H9 (cell line): ENCODE measurements at regions not wholly inside any gene's neighbourhood (a gene's known extent, or its start where the extent isn't known, plus 50 kb on each side); places are given as distances from the start of the nearest gene placed in this dataset.
A peak's percentile ranks its signal among the peaks of the same experiment; 100 is the strongest.

Source experiments
- DNase-seq: peaks from one replicate; pipeline ENCODE4 v3.0.0-alpha.2; 2017
- H2AFZ ChIP-seq: one replicate; pipeline ENCODE4 v1.6.1; 2013; ENCODE audit warnings: mild to moderate bottlenecking, low read length, control low read depth, moderate library complexity
- H2AK5ac ChIP-seq: 2 replicates; pipeline ENCODE4 v1.6.1; 2013; ENCODE audit warnings: low read length, control low read depth, mixed read lengths; ENCODE audit not compliant: insufficient read length
- H2BK120ac ChIP-seq: one replicate; pipeline ENCODE4 v1.6.1; 2013; ENCODE audit warnings: low read depth, mild to moderate bottlenecking, low read length, control low read depth, inconsistent platforms; ENCODE audit not compliant: poor library complexity, severe bottlenecking
- H2BK12ac ChIP-seq: 2 replicates; pipeline ENCODE4 v1.6.1; 2013; ENCODE audit warnings: low read length, control low read depth, mixed read lengths, low read depth; ENCODE audit not compliant: insufficient read length
- H2BK15ac ChIP-seq: 2 replicates; pipeline ENCODE4 v1.6.1; 2013; ENCODE audit warnings: low read depth, low read length, control low read depth
- H2BK20ac ChIP-seq: one replicate; pipeline ENCODE4 v1.6.1; 2013; ENCODE audit warnings: low read depth, mild to moderate bottlenecking, low read length, control low read depth, inconsistent platforms; ENCODE audit not compliant: poor library complexity, severe bottlenecking
- H2BK5ac ChIP-seq: 2 replicates; pipeline ENCODE4 v1.6.1; 2013; ENCODE audit warnings: low read length, control low read depth, mixed read lengths; ENCODE audit not compliant: insufficient read length
- H3K14ac ChIP-seq: 2 replicates; pipeline ENCODE4 v1.6.1; 2013; ENCODE audit warnings: low read length, control low read depth; ENCODE audit not compliant: insufficient read depth
- H3K18ac ChIP-seq: 2 replicates; pipeline ENCODE4 v1.6.1; 2013; ENCODE audit warnings: low read depth, mild to moderate bottlenecking, mixed read lengths, low read length, control low read depth; ENCODE audit not compliant: insufficient read length
- H3K23ac ChIP-seq: 2 replicates; pipeline ENCODE4 v1.6.1; 2013; ENCODE audit warnings: low read length, control low read depth, mixed read lengths, low read depth; ENCODE audit not compliant: insufficient read length
- H3K23me2 ChIP-seq: 2 replicates; pipeline ENCODE4 v1.6.1; 2013; ENCODE audit warnings: low read depth, mild to moderate bottlenecking, mixed read lengths, low read length, control low read depth; ENCODE audit not compliant: insufficient read length, poor library complexity, severe bottlenecking
- H3K27ac ChIP-seq: 2 replicates; pipeline ENCODE4 v1.5.1; 2013; ENCODE audit warnings: low read length, control low read depth, mixed read lengths, low read depth; ENCODE audit not compliant: insufficient read length
- H3K27me3 ChIP-seq: 2 replicates; pipeline ENCODE4 v1.6.1; 2013; ENCODE audit warnings: low read length, control low read depth, inconsistent platforms; ENCODE audit not compliant: insufficient read depth
- H3K4ac ChIP-seq: 2 replicates; pipeline ENCODE4 v1.6.1; 2013; ENCODE audit warnings: low read depth, mild to moderate bottlenecking, control low read depth, inconsistent platforms, low read length, moderate library complexity
- H3K4me1 ChIP-seq: 2 replicates; pipeline ENCODE4 v1.6.1; 2013; ENCODE audit warnings: low read length, control low read depth, inconsistent platforms; ENCODE audit not compliant: insufficient read depth
- H3K4me2 ChIP-seq: 2 replicates; pipeline ENCODE4 v1.6.1; 2013; ENCODE audit warnings: low read length, control low read depth, mixed read lengths; ENCODE audit not compliant: insufficient read length, insufficient read depth
- H3K56ac ChIP-seq: 2 replicates; pipeline ENCODE4 v1.6.1; 2013; ENCODE audit warnings: low read depth, mild to moderate bottlenecking, mixed read lengths, low read length, control low read depth; ENCODE audit not compliant: insufficient read length
- H3K79me1 ChIP-seq: 2 replicates; pipeline ENCODE4 v1.6.1; 2013; ENCODE audit warnings: low read depth, mild to moderate bottlenecking, moderate library complexity, low read length, control low read depth, inconsistent platforms; ENCODE audit not compliant: insufficient read depth, poor library complexity, severe bottlenecking
- H3K79me2 ChIP-seq: 2 replicates; pipeline ENCODE4 v1.6.1; 2013; ENCODE audit warnings: low read length, control low read depth, inconsistent platforms; ENCODE audit not compliant: insufficient read depth
- H3K9ac ChIP-seq: 2 replicates; pipeline ENCODE4 v1.6.1; 2013; ENCODE audit warnings: low read length, control low read depth, mixed read lengths; ENCODE audit not compliant: insufficient read length; ENCODE audit errors: extremely low read depth
- H3K9me3 ChIP-seq: one replicate; pipeline ENCODE4 v1.6.1; 2013; ENCODE audit warnings: low read depth, low read length, inconsistent platforms; ENCODE audit not compliant: control insufficient read depth
- H3T11ph ChIP-seq: one replicate; pipeline ENCODE4 v1.6.1; 2013; ENCODE audit warnings: mild to moderate bottlenecking, low read length, control low read depth, inconsistent platforms
- H4K20me1 ChIP-seq: one replicate; pipeline ENCODE4 v1.6.1; 2013; ENCODE audit not compliant: control insufficient read depth, insufficient read length, insufficient read depth
- H4K5ac ChIP-seq: 2 replicates; pipeline ENCODE4 v1.6.1; 2013; ENCODE audit warnings: low read depth, mild to moderate bottlenecking, mixed read lengths, low read length, control low read depth; ENCODE audit not compliant: insufficient read length
- H4K8ac ChIP-seq: replicated peaks from 2 replicates; pipeline ENCODE4 v1.6.1; 2013; ENCODE audit warnings: low read length, control low read depth, mixed read lengths, low read depth; ENCODE audit not compliant: insufficient read length
- H4K91ac ChIP-seq: 2 replicates; pipeline ENCODE4 v1.6.1; 2013; ENCODE audit warnings: low read depth, mild to moderate bottlenecking, moderate library complexity, mixed read lengths, low read length, control low read depth; ENCODE audit not compliant: insufficient read length
- H3K27ac Mint-ChIP-seq, 3 experiments: 2 replicates in 2 of 3; 3 replicates in 1 of 3; pipeline ENCODE4 v1.8.0; 2020 to 2021; ENCODE audit warnings: mixed read lengths in 3 of 3, mild to moderate bottlenecking in 1 of 3, moderate library complexity in 1 of 3
- H3K27me3 Mint-ChIP-seq: 2 replicates; pipeline ENCODE4 v1.8.0; 2021; ENCODE audit warnings: low read depth, mild to moderate bottlenecking, moderate library complexity, mixed read lengths
- H3K36me3 Mint-ChIP-seq, 3 experiments: 2 replicates in 2 of 3; 3 replicates in 1 of 3; pipeline ENCODE4 v1.8.0; 2020 to 2021; ENCODE audit warnings: low read depth in 3 of 3, mixed read lengths in 3 of 3; ENCODE audit not compliant: insufficient read depth in 1 of 3
- H3K4me1 Mint-ChIP-seq, 2 experiments: 2 replicates each; pipeline ENCODE4 v1.8.0; 2020; ENCODE audit warnings: mixed read lengths in 2 of 2
- H3K4me3 Mint-ChIP-seq, 2 experiments: 2 replicates in 1 of 2; 3 replicates in 1 of 2; pipeline ENCODE4 v1.8.0; 2020 to 2021; ENCODE audit warnings: mild to moderate bottlenecking in 2 of 2, mixed read lengths in 2 of 2, moderate library complexity in 1 of 2
- H3K9me3 Mint-ChIP-seq, 2 experiments: 2 replicates in 1 of 2; 3 replicates in 1 of 2; pipeline ENCODE4 v1.8.0; 2020; ENCODE audit warnings: mild to moderate bottlenecking in 2 of 2, mixed read lengths in 2 of 2, moderate library complexity in 1 of 2
- CTCF ChIP-seq: fragments of 200-600 bp; sonication (generic); conservative IDR thresholded peaks from 3 replicates; pipeline ENCODE4 v1.8.0; 2021; ENCODE audit warnings: antibody characterized with exemption, mild to moderate bottlenecking
- WGBS: extraction: QIAGEN DNeasy Blood & Tissue Kit; methylation state at CpG from one replicate; pipeline ENCODE4 v1.1.7; 2013; ENCODE audit warnings: missing lambda C conversion rate, low lambda C conversion rate, mixed read lengths; ENCODE audit not compliant: insufficient read length; ENCODE audit errors: extremely low coverage; 5-methylcytosine and 5-hydroxymethylcytosine counted together

- H3K18ac ChIP-seq, result no peak overlapping the region
- no peak overlapping the region for H3K56ac ChIP-seq
- H2BK15ac ChIP-seq, result no peak overlapping the region
- no peak overlapping the region for H2BK5ac ChIP-seq
- DNase-seq, result peak; percentile 59
- H3K4me2 ChIP-seq, result no peak overlapping the region
- H4K8ac ChIP-seq, result no peak overlapping the region
- no peak overlapping the region for H2AK5ac ChIP-seq
- H3K79me2 ChIP-seq, result no peaks in the 10 kb centered on the region
- Mint-ChIP-seq H3K9me3 (no peaks in the 10 kb centered on the region), H3K4me3 (no peak overlapping the region), H3K27me3 (no peaks in the 10 kb centered on the region; the same call in 1 of the 2 replicates), H3K4me1 (peaks cover 4 to 7% of the 10 kb centered on the region in 2 experiments; a peak in 3 of 4 replicates), H3K27ac (no peak overlapping the region), H3K36me3 (no peaks in the 10 kb centered on the region)
- H3K27me3 ChIP-seq, result no peaks in the 10 kb centered on the region
- no peaks in the 10 kb centered on the region for H3K9me3 ChIP-seq
- H3K4ac ChIP-seq, result no peak overlapping the region
- H3K27ac ChIP-seq, result no peak overlapping the region
- H3K9ac ChIP-seq, result no peak overlapping the region
- H2AFZ ChIP-seq, result no peak overlapping the region
- H3K79me1 ChIP-seq, result no peaks in the 10 kb centered on the region
- no peak overlapping the region for H4K5ac ChIP-seq
- no peak overlapping the region for H4K91ac ChIP-seq
- H2BK12ac ChIP-seq, result no peak overlapping the region
- no CpG with 5 or more reads among the region's 7 CpGs for WGBS
- H3K23ac ChIP-seq, result no peak overlapping the region
- no peak for TF ChIP-seq CTCF
- no peak overlapping the region for H2BK20ac ChIP-seq
- no peaks in the 10 kb centered on the region for H3K4me1 ChIP-seq
- H2BK120ac ChIP-seq, result no peak overlapping the region
- no peak overlapping the region for H3T11ph ChIP-seq
- H3K14ac ChIP-seq, result no peak overlapping the region
- H3K23me2 ChIP-seq, result no peaks in the 10 kb centered on the region
- no peaks in the 10 kb centered on the region for H4K20me1 ChIP-seq
Observed at GRCh38 chr9:89821081-89821480, 216.3 kb downstream of the GADD45G start.
